Suprapubic skin (tissue), 4 donors: ENCODE measurements at regions not wholly inside any gene's neighbourhood (a gene's known extent, or its start where the extent isn't known, plus 50 kb on each side); places are given as distances from the start of the nearest gene placed in this dataset.

Experiments used
- EP300 ChIP-seq: sonication (generic); formaldehyde crosslinking; IDR thresholded peaks from one replicate; pipeline ENCODE4 v1.6.1; 2017; ENCODE audit warnings: antibody characterized with exemption
- POLR2A ChIP-seq, 2 donors: fragments of 450-650 bp; IDR thresholded peaks; one replicate each; pipeline ENCODE4 v1.6.1; 2017; ENCODE audit warnings: antibody characterized with exemption in 2 of 2, mild to moderate bottlenecking in 2 of 2, moderate library complexity in 2 of 2
- POLR2AphosphoS5 ChIP-seq, 3 donors: sonication (generic); formaldehyde crosslinking; IDR thresholded peaks; one replicate each; pipeline ENCODE4 v1.6.1; 2017; ENCODE audit warnings: antibody characterized with exemption in 3 of 3
- TF ChIP-seq, protein P1 (sequence below), 2 donors: fragments of 200-600 bp in 1 of 2; fragments of 450-650 bp in 1 of 2; sonication (generic) in 1 of 2; IDR thresholded peaks; one replicate each; pipeline ENCODE4 v1.5.1; 2016 to 2019; ENCODE audit warnings: antibody characterized with exemption in 2 of 2, mild to moderate bottlenecking in 1 of 2, moderate library complexity in 1 of 2

GRCh38 chr1:30174499-30174898 lies 548.9 kb downstream of the MATN1 start:
- TF ChIP-seq EP300 (no peak), POLR2A (IDR thresholded peaks at IDR 0.05) (no peak), POLR2AphosphoS5 (IDR thresholded peaks at IDR 0.05) (no peak)
- TF ChIP-seq, protein P1, sequence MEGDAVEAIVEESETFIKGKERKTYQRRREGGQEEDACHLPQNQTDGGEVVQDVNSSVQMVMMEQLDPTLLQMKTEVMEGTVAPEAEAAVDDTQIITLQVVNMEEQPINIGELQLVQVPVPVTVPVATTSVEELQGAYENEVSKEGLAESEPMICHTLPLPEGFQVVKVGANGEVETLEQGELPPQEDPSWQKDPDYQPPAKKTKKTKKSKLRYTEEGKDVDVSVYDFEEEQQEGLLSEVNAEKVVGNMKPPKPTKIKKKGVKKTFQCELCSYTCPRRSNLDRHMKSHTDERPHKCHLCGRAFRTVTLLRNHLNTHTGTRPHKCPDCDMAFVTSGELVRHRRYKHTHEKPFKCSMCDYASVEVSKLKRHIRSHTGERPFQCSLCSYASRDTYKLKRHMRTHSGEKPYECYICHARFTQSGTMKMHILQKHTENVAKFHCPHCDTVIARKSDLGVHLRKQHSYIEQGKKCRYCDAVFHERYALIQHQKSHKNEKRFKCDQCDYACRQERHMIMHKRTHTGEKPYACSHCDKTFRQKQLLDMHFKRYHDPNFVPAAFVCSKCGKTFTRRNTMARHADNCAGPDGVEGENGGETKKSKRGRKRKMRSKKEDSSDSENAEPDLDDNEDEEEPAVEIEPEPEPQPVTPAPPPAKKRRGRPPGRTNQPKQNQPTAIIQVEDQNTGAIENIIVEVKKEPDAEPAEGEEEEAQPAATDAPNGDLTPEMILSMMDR (IDR thresholded peaks at IDR 0.05) = no peak
